ENCODE measurements at regions not wholly inside any gene's neighbourhood (a gene's known extent, or its start where the extent isn't known, plus 50 kb on each side); places are given as distances from the start of the nearest gene placed in this dataset.

DNA sequence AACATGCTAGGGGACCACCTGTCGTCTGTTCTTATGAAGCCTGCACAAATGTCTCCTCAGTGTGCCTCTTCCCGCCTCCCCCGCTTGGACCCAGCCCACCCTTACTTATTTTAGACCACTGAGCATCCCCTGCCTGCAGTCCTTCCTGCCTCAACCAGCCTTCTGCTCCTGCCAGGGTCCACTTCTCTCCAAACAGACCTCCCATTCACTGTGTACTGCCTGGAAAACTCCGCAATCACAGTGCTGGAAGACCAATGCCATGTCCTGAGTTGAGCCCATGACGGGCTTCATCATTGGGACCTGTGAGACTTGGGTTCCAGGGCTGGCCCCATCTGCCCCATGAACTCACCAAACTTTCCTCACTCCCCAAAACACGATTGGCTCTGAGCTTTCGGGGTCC is 309.4 kb downstream of the IRX1 start:
- Histone ChIP-seq H3K27ac (ENCODE audit: low read length) (no peak overlapping the region), H3K9me3 (ENCODE audit: control insufficient read depth, low read depth, low read length) (peaks cover 5% of the 10 kb centered on the region), H3K36me3 (ENCODE audit: control insufficient read depth, insufficient read depth, low read length) (no peaks in the 10 kb centered on the region), H3K27me3 (ENCODE audit: control insufficient read depth, insufficient read depth, low read length) (no peaks in the 10 kb centered on the region), H3K4me3 (ENCODE audit: low read length) (no peak overlapping the region), H3K4me1 (ENCODE audit: control insufficient read depth, insufficient read depth, low read length) (no peaks in the 10 kb centered on the region)
- WGBS (ENCODE audit: insufficient coverage, low lambda C conversion rate) = no CpG with 5 or more reads among the region's 7 CpGs
- no peak for DNase-seq

DNA sequence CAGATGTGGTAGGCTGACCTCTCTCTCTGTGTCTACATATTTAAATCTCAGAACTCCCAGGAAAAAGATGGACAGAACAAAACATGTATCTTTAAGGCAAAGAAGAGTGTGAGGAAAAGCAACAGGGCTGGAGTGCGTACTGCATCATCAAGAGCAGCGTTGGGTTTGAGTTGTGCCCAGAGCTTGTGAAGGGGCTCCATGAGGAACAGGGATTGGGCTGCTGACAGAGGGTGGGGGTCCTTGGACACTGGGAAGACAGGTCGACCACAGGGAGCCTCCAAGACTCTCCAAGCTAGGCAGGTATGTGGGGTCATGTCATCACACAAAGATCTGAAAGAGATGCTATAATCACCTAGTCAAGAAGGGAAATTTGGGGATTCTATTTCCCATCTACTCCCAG is 309.9 kb downstream of the IRX1 start:
- Histone ChIP-seq H3K27ac (ENCODE audit: low read length) (no peak overlapping the region), H3K9me3 (ENCODE audit: control insufficient read depth, low read depth, low read length) (peaks cover 7% of the 10 kb centered on the region), H3K4me1 (ENCODE audit: control insufficient read depth, insufficient read depth, low read length) (no peaks in the 10 kb centered on the region), H3K27me3 (ENCODE audit: control insufficient read depth, insufficient read depth, low read length) (no peaks in the 10 kb centered on the region), H3K4me3 (ENCODE audit: low read length) (no peak overlapping the region), H3K36me3 (ENCODE audit: control insufficient read depth, insufficient read depth, low read length) (no peaks in the 10 kb centered on the region)
- DNase-seq = no peak
- 100% methylated on average over 1 of the region's 3 CpGs for WGBS (ENCODE audit: insufficient coverage, low lambda C conversion rate)

DNA sequence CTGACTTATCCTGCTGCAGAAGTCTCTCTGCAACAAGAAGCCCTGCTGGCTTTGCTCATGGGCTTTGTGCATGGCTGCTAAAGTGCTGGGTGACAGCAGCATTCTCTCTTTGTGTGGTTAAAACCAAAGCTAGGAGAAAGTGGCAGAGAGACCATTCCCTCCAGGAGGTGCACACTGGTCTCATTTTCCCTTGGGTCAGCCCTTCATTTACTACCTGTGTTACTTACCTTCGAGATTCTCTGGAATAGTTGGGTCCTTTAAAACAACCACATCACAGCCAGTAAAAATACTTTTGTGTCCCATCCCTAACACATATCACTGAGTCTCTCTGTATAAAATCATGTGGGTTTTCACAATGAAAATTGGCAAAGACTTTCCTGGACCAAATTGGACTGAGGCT is 315.5 kb downstream of the IRX1 start:
- no CpG with 5 or more reads among the region's 1 CpG for WGBS (ENCODE audit: insufficient coverage, low lambda C conversion rate)
- Histone ChIP-seq H3K9me3 (ENCODE audit: control insufficient read depth, low read depth, low read length) (peaks cover 7% of the 10 kb centered on the region), H3K4me3 (ENCODE audit: low read length) (no peak overlapping the region)

DNA sequence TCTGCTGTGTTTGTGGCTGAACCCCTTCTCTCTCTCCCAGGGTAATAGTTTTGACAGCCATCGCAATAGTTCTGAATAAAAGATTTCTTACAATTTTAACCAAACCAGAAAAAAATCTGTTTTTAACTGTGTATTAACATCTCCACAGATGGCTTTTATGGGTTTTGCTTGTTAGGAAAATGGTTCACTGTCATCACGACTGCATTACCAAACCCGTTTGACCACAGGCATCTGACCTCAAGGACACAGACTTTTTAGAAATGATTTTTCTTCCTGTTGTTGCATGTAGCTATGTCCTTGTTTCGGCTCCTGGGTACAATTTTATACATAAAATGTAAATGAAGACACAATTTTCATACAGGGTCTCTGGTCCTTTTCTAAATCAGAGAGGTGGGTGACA is 316.1 kb downstream of the IRX1 start:
- no peak overlapping the region for H3K4me3 ChIP-seq (ENCODE audit: low read length)
- no CpG with 5 or more reads among the region's 4 CpGs for WGBS (ENCODE audit: insufficient coverage, low lambda C conversion rate)
- no peaks in the 10 kb centered on the region for H3K4me1 ChIP-seq (ENCODE audit: control insufficient read depth, insufficient read depth, low read length)
- H3K9me3 ChIP-seq (ENCODE audit: control insufficient read depth, low read depth, low read length) = peaks cover 7% of the 10 kb centered on the region
- H3K27me3 ChIP-seq (ENCODE audit: control insufficient read depth, insufficient read depth, low read length) = no peaks in the 10 kb centered on the region
- no peaks in the 10 kb centered on the region for H3K36me3 ChIP-seq (ENCODE audit: control insufficient read depth, insufficient read depth, low read length)
- no peak for DNase-seq
- no peak overlapping the region for H3K27ac ChIP-seq (ENCODE audit: low read length)

More for the DNA sequence above, 315.5 kb downstream of the IRX1 start:
- no peaks in the 10 kb centered on the region for H3K27me3 ChIP-seq (ENCODE audit: control insufficient read depth, insufficient read depth, low read length)
- H3K27ac ChIP-seq (ENCODE audit: low read length) = no peak overlapping the region
- no peak for DNase-seq
- H3K36me3 ChIP-seq (ENCODE audit: control insufficient read depth, insufficient read depth, low read length) = no peaks in the 10 kb centered on the region
- no peaks in the 10 kb centered on the region for H3K4me1 ChIP-seq (ENCODE audit: control insufficient read depth, insufficient read depth, low read length)

DNA sequence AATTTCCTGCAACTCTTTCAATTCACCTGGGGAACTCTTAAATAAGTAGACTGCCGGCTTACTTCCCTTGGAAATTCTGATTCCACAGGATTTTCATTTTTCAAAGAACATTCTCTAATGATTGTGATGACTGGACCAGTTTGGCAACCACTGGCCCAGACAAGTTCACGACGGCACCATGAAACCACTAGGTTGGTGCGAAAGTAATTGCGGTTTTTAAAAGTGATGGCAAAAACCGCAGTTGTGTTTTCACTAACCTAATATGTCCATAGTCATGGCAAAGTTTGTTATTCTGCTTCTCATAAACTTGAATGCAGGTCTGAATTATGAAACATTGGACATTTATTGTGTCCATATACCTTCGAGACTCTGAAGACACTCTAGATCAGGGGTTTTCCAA is 317.2 kb downstream of the IRX1 start:
- no peaks in the 10 kb centered on the region for H3K36me3 ChIP-seq (ENCODE audit: control insufficient read depth, insufficient read depth, low read length)
- DNase-seq = no peak
- no peak overlapping the region for H3K27ac ChIP-seq (ENCODE audit: low read length)
- no peaks in the 10 kb centered on the region for H3K4me1 ChIP-seq (ENCODE audit: control insufficient read depth, insufficient read depth, low read length)
- peaks cover 7% of the 10 kb centered on the region for H3K9me3 ChIP-seq (ENCODE audit: control insufficient read depth, low read depth, low read length)
- WGBS (ENCODE audit: insufficient coverage, low lambda C conversion rate) = 100% methylated on average over 1 of the region's 7 CpGs
- no peaks in the 10 kb centered on the region for H3K27me3 ChIP-seq (ENCODE audit: control insufficient read depth, insufficient read depth, low read length)
- H3K4me3 ChIP-seq (ENCODE audit: low read length) = no peak overlapping the region

DNA sequence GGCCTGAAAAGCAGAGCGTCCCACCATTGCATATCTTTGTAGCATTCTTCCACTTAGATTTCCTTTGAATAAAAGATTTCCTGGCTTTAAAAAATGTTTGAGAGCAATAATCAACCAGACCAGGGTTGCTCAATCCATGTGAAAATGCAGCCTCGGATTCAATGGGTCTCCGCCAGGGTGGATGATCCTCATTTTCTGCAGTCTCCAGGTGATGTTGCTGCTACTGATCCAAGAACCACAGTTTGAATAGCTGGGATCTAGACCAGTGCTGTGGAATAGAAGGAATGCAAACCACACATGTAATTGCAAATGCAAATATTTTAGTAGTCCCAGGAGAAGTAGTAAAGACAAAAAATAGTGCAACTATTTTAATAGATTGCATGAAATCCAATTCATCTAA is 317.6 kb downstream of the IRX1 start:
- H3K9me3 ChIP-seq (ENCODE audit: control insufficient read depth, low read depth, low read length) = peaks cover 6% of the 10 kb centered on the region
- H3K36me3 ChIP-seq (ENCODE audit: control insufficient read depth, insufficient read depth, low read length) = no peaks in the 10 kb centered on the region
- no peak overlapping the region for H3K4me3 ChIP-seq (ENCODE audit: low read length)
- no peaks in the 10 kb centered on the region for H3K27me3 ChIP-seq (ENCODE audit: control insufficient read depth, insufficient read depth, low read length)
- DNase-seq = no peak
- H3K27ac ChIP-seq (ENCODE audit: low read length) = no peak overlapping the region
- no peaks in the 10 kb centered on the region for H3K4me1 ChIP-seq (ENCODE audit: control insufficient read depth, insufficient read depth, low read length)
- WGBS (ENCODE audit: insufficient coverage, low lambda C conversion rate) = no CpG with 5 or more reads among the region's 3 CpGs

DNA sequence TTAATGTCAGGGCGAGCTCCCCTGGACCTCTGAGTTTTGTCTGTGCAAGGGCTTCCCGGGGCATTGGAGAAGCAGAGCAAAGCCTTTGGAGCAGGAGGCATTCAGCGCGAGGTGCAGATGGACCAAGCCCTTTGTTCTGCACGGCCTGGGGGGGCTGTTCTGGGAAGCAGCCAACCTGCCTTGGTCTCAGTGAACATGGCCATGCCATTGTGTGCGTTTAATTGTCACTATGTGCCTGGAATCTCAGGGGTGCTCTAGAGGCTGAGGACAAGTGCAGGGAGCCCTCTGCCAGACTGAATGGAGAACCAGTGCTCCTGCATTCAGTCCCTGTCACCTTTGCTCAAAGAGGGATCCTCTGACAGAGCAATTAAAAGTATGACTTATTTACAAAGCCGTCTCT is 329.4 kb downstream of the IRX1 start:
- H3K27me3 ChIP-seq (ENCODE audit: control insufficient read depth, insufficient read depth, low read length) = no peaks in the 10 kb centered on the region
- no CpG with 5 or more reads among the region's 7 CpGs for WGBS (ENCODE audit: insufficient coverage, low lambda C conversion rate)
- H3K4me3 ChIP-seq (ENCODE audit: low read length) = no peak overlapping the region
- DNase-seq = no peak
- no peaks in the 10 kb centered on the region for H3K36me3 ChIP-seq (ENCODE audit: control insufficient read depth, insufficient read depth, low read length)
- no peak overlapping the region for H3K27ac ChIP-seq (ENCODE audit: low read length)
- H3K4me1 ChIP-seq (ENCODE audit: control insufficient read depth, insufficient read depth, low read length) = no peaks in the 10 kb centered on the region
- peaks cover 4% of the 10 kb centered on the region for H3K9me3 ChIP-seq (ENCODE audit: control insufficient read depth, low read depth, low read length)

DNA sequence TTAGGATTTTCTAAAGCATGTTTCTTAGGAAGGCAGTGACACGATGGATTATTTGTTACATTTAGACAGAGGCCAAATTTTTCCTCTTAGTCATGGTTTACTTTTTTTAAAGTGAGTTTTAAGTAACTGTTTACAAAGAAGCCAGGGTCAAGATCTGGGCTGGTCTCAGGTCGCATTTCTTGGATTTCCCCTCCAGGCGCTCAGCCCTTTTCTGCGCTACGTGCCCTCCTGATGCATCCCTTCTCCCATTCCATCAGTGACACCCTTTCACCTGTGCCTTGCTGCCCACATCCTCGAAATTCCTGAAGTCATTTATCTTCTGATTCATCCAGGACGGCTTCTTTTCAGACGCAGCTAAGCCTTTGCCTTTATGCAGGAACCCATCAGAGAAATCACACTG is 330.3 kb downstream of the IRX1 start:
- Histone ChIP-seq H3K36me3 (ENCODE audit: control insufficient read depth, insufficient read depth, low read length) (no peaks in the 10 kb centered on the region), H3K4me1 (ENCODE audit: control insufficient read depth, insufficient read depth, low read length) (no peaks in the 10 kb centered on the region), H3K9me3 (ENCODE audit: control insufficient read depth, low read depth, low read length) (peaks cover 7% of the 10 kb centered on the region), H3K27ac (ENCODE audit: low read length) (no peak overlapping the region), H3K4me3 (ENCODE audit: low read length) (no peak overlapping the region), H3K27me3 (ENCODE audit: control insufficient read depth, insufficient read depth, low read length) (no peaks in the 10 kb centered on the region)
- DNase-seq = no peak
- 57% methylated on average over 2 of the region's 8 CpGs for WGBS (ENCODE audit: insufficient coverage, low lambda C conversion rate)

DNA sequence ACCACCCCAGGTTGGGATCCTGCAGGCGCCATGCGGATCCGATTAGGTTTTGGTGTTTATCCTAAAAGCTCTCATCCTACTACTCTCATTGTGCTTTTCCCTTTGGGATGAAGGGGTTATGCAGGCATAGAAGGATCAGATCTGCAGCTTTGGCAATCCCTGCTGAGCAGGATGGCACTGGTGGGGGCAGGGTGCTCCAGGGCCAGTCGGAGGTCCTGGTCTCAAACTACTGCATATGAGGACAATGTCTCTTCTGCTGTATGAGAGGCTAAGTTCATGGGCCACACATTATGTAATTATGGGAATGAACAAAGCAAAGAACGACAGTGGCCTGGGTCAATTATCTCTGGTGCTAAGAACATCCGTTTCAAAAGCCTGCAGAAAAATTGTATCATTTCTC is 334.2 kb downstream of the IRX1 start:
- no peak overlapping the region for H3K4me3 ChIP-seq (ENCODE audit: low read length)
- H3K27me3 ChIP-seq (ENCODE audit: control insufficient read depth, insufficient read depth, low read length) = no peaks in the 10 kb centered on the region
- peaks cover 7% of the 10 kb centered on the region for H3K9me3 ChIP-seq (ENCODE audit: control insufficient read depth, low read depth, low read length)
- H3K36me3 ChIP-seq (ENCODE audit: control insufficient read depth, insufficient read depth, low read length) = no peaks in the 10 kb centered on the region
- no peaks in the 10 kb centered on the region for H3K4me1 ChIP-seq (ENCODE audit: control insufficient read depth, insufficient read depth, low read length)
- no peak overlapping the region for H3K27ac ChIP-seq (ENCODE audit: low read length)
- whole genome bisulfite sequencing (ENCODE audit: insufficient coverage, low lambda C conversion rate) = no CpG with 5 or more reads among the region's 6 CpGs
- no peak for DNase-seq

DNA sequence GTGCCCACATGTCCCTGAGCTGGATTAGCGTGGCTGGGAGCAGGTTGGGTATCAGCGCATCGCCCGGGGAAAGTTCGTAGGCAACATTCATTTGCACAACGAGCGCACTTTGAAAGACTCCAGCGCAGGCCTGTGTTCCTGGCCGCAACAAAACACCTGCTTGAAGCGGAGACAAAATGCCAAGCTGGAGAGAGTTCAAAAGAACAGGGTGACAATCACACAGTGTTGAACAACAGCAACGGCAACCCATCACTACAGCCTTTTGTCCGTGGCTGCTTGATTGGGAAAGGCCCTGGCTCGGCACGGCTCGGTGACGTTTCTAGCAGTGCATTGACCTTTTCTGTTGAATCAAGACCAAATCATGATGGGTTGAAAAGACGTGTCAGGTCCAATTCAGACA is 336.3 kb downstream of the IRX1 start:
- no CpG with 5 or more reads among the region's 17 CpGs for WGBS (ENCODE audit: insufficient coverage, low lambda C conversion rate)
- no peak for DNase-seq
- no peaks in the 10 kb centered on the region for H3K36me3 ChIP-seq (ENCODE audit: control insufficient read depth, insufficient read depth, low read length)
- peaks cover 7% of the 10 kb centered on the region for H3K9me3 ChIP-seq (ENCODE audit: control insufficient read depth, low read depth, low read length)
- H3K4me3 ChIP-seq (ENCODE audit: low read length) = no peak overlapping the region
- H3K4me1 ChIP-seq (ENCODE audit: control insufficient read depth, insufficient read depth, low read length) = no peaks in the 10 kb centered on the region
- H3K27ac ChIP-seq (ENCODE audit: low read length) = no peak overlapping the region
- no peaks in the 10 kb centered on the region for H3K27me3 ChIP-seq (ENCODE audit: control insufficient read depth, insufficient read depth, low read length)

DNA sequence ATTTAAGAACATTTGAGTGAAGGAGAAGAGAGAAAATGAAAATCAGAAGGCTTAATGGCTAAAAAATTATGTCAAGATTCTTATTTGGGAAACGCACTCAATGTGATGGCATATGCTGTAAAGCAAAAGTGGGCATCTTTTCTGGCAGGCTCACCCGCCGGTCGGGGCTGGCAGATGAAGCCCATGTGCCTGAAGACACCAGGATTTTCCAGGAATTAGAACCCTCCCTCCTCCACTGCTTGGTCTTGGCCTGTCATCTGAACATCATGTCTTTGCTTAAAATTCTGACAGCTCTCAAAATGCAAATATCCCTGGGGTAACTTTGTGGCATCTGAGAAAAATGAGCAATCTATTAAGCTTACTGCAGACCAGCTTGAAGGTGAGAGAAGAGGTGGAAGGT is 337.9 kb downstream of the IRX1 start:
- no peak for DNase-seq
- no peaks in the 10 kb centered on the region for H3K36me3 ChIP-seq (ENCODE audit: control insufficient read depth, insufficient read depth, low read length)
- H3K4me1 ChIP-seq (ENCODE audit: control insufficient read depth, insufficient read depth, low read length) = no peaks in the 10 kb centered on the region
- H3K9me3 ChIP-seq (ENCODE audit: control insufficient read depth, low read depth, low read length) = peaks cover 7% of the 10 kb centered on the region
- 90% methylated on average over 1 of the region's 4 CpGs for WGBS (ENCODE audit: insufficient coverage, low lambda C conversion rate)
- H3K27me3 ChIP-seq (ENCODE audit: control insufficient read depth, insufficient read depth, low read length) = no peaks in the 10 kb centered on the region
- no peak overlapping the region for H3K27ac ChIP-seq (ENCODE audit: low read length)
- no peak overlapping the region for H3K4me3 ChIP-seq (ENCODE audit: low read length)
